Peyer's patch (tissue), 4 donors: ENCODE measurements at regions not wholly inside any gene's neighbourhood (a gene's known extent, or its start where the extent isn't known, plus 50 kb on each side); places are given as distances from the start of the nearest gene placed in this dataset.

Experiments used
- DNase-seq, 3 donors: peaks; one replicate each; pipeline ENCODE4 v3.0.0-alpha.2; 2017 to 2019
- H3K27ac ChIP-seq, 4 donors: fragments of 200-600 bp; sonication (generic); one replicate each; pipeline ENCODE4 v1.5.1; 2016 to 2019
- H3K27me3 ChIP-seq, 2 donors: fragments of 200-600 bp; sonication (generic); one replicate each; pipeline ENCODE4 v1.5.1; 2019
- H3K36me3 ChIP-seq, 3 donors: fragments of 200-600 bp; sonication (generic); one replicate each; pipeline ENCODE4 v1.5.1; 2016 to 2019
- H3K4me1 ChIP-seq, 4 donors: fragments of 200-600 bp; sonication (generic); one replicate each; pipeline ENCODE4 v1.5.1; 2016 to 2019
- H3K4me3 ChIP-seq, 4 donors: fragments of 200-600 bp; sonication (generic); 1 replicate in 3 of 4; 2 replicates in 1 of 4; pipeline ENCODE4 v1.5.1; 2016 to 2019; ENCODE audit warnings: mild to moderate bottlenecking in 1 of 4
- H3K9me3 ChIP-seq, 4 donors: fragments of 200-600 bp; sonication (generic); one replicate each; pipeline ENCODE4 v1.5.1; 2016 to 2019; ENCODE audit warnings: mild to moderate bottlenecking in 1 of 4
- POLR2A ChIP-seq, 2 donors: fragments of 450-650 bp; IDR thresholded peaks; one replicate each; pipeline ENCODE4 v1.5.1; 2017; ENCODE audit warnings: antibody characterized with exemption in 2 of 2, mild to moderate bottlenecking in 2 of 2, moderate library complexity in 2 of 2
- TF ChIP-seq, protein P1 (sequence below), 6 experiments: fragments of 450-650 bp in 4 of 6; fragments of 200-600 bp in 2 of 6; sonication (generic) in 1 of 6; IDR thresholded peaks; one replicate each; pipeline ENCODE4 v1.5.1; 2017 to 2019; ENCODE audit warnings: antibody characterized with exemption in 6 of 6, mild to moderate bottlenecking in 3 of 6, moderate library complexity in 1 of 6

DNA sequence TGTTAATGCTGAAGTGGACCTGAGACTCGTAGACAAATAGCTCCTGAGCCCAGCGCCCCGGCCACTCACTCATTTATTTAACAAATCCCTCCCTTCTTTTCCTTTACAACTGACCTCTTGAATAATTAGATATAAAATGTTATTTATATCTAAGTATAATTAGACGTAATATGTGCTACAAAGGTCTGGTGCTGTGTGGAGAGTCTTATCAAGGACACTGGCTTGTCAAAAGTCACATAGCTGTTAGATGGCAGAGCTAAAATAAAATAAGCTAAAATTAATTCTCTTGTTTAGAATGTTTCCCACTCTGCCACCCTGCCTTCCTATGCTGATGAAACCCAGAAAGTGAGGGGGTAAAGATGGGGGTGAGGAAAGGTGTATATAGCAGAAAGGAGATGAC is 73.0 kb upstream of the FAM216B start:
- H3K4me1 ChIP-seq: no peaks in the 10 kb centered on the region
- no peak for TF ChIP-seq POLR2A (IDR thresholded peaks at IDR 0.05)
- TF ChIP-seq, protein P1, sequence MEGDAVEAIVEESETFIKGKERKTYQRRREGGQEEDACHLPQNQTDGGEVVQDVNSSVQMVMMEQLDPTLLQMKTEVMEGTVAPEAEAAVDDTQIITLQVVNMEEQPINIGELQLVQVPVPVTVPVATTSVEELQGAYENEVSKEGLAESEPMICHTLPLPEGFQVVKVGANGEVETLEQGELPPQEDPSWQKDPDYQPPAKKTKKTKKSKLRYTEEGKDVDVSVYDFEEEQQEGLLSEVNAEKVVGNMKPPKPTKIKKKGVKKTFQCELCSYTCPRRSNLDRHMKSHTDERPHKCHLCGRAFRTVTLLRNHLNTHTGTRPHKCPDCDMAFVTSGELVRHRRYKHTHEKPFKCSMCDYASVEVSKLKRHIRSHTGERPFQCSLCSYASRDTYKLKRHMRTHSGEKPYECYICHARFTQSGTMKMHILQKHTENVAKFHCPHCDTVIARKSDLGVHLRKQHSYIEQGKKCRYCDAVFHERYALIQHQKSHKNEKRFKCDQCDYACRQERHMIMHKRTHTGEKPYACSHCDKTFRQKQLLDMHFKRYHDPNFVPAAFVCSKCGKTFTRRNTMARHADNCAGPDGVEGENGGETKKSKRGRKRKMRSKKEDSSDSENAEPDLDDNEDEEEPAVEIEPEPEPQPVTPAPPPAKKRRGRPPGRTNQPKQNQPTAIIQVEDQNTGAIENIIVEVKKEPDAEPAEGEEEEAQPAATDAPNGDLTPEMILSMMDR (IDR thresholded peaks at IDR 0.05): no peak
- DNase-seq: no peak
- no peak overlapping the region for H3K4me3 ChIP-seq
- H3K36me3 ChIP-seq: no peaks in the 10 kb centered on the region
- H3K9me3 ChIP-seq: no peaks in the 10 kb centered on the region
- H3K27me3 ChIP-seq: no peaks in the 10 kb centered on the region
- H3K27ac ChIP-seq: no peak overlapping the region

DNA sequence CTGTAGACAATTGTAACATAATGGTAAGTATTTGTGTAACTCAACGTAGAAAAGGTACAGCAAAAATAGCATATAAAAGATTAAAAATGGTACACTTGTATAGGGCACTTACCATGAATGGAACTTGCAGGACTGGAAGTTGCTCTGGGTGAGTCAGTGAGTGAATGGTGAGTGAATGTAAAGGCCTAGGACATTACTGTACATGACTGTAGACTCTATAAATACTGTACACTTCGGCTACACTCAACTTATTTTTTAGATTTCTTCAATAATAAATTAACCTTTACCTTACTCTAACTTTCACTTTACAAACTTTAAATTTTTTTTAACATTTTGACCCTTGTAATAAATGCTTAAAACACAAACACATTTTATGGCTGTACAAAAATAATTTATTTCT is 72.1 kb upstream of the FAM216B start:
- Histone ChIP-seq H3K4me1 (no peaks in the 10 kb centered on the region), H3K9me3 (no peaks in the 10 kb centered on the region), H3K4me3 (no peak overlapping the region), H3K27ac (no peak overlapping the region), H3K36me3 (no peaks in the 10 kb centered on the region), H3K27me3 (no peaks in the 10 kb centered on the region)
- TF ChIP-seq, protein P1 (IDR thresholded peaks at IDR 0.05): no peak
- TF ChIP-seq POLR2A (IDR thresholded peaks at IDR 0.05): no peak
- no peak for DNase-seq

DNA sequence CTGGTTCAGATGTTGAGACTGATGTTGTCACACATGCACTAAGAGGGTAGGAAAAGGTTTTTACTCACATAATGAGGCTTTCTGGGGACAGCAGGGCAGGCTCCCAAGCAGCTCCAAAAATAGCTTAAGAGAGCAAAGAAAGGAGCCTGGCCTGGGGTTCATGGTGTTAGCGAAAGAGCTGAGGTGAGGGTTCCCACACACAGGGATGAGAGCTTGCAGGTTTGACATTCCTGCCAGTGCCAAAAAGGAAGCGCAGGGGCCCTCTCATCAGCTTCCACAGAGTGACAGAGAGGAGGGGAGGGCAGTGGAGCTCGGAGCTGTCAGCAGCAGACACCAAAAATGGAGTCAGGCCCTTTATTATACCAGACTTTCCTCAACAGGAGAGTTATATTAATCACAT is 65.5 kb upstream of the FAM216B start:
- no peaks in the 10 kb centered on the region for H3K27me3 ChIP-seq
- no peaks in the 10 kb centered on the region for H3K36me3 ChIP-seq
- H3K4me3 ChIP-seq: no peak overlapping the region
- no peaks in the 10 kb centered on the region for H3K9me3 ChIP-seq
- no peaks in the 10 kb centered on the region for H3K4me1 ChIP-seq
- no peak for TF ChIP-seq POLR2A (IDR thresholded peaks at IDR 0.05)
- TF ChIP-seq, protein P1 (IDR thresholded peaks at IDR 0.05): no peak
- H3K27ac ChIP-seq: no peak overlapping the region
- no peak for DNase-seq

DNA sequence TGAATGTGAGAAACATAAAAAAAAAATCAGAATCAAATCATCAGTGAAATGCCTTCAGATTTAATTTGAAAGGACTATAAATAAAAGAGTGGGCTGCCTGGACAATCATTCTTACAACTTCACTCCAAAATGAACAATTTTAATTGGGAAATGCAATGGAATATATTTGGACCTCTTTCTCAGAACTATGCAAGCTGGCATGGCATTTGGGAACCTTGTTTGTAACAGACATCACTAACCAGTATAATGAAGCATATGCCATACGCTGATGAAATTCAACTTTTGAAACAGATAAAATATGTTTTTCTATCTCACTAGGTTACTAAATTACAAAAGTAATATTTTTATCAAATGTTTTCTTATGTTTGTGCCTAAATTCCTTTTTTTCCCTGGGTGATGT is 64.2 kb upstream of the FAM216B start:
- H3K27ac ChIP-seq: no peak overlapping the region
- H3K27me3 ChIP-seq: no peaks in the 10 kb centered on the region
- no peak for DNase-seq
- H3K4me1 ChIP-seq: no peaks in the 10 kb centered on the region
- H3K36me3 ChIP-seq: no peaks in the 10 kb centered on the region
- H3K4me3 ChIP-seq: no peak overlapping the region
- TF ChIP-seq, protein P1 (IDR thresholded peaks at IDR 0.05): no peak
- TF ChIP-seq POLR2A (IDR thresholded peaks at IDR 0.05): no peak
- H3K9me3 ChIP-seq: no peaks in the 10 kb centered on the region

DNA sequence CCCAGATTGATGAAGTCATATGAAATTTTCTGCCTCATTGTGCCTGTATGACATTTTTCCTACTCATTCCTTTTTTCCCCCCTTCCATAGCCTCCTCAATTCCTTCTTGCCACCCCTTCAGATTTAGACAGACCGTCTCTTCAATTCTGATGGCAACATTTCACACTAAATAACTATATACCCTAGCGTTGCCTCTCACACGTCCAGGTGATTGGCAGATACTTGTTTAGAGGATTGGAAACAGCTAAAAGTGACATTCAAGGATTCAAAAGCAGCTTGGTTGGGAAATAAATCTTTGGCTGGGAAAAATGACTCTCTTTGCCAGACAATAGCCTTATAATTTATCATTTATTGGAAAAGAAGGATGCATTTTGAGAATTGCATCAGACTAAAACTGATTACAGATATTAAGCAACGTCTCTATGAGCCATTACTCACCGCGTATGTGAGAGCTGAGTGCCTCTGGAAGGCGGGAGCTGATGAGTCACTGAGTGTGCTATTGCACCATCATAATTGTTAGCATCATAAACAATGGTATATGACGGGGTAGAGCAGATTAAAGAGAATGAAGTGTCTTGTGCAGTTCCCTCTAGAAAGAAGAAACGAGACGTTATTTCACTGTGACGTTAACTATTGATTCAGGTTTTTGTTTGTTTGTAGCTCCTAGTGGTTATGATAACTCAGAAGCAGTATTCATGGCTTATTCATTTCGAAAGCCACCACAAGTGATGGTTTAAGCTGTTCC is 61.1 kb upstream of the FAM216B start:
- Histone ChIP-seq H3K4me1 (no peaks in the 10 kb centered on the region), H3K9me3 (no peaks in the 10 kb centered on the region), H3K27me3 (no peaks in the 10 kb centered on the region), H3K27ac (peak overlapping the region in 2 of 4 donors; percentile 11 to 26), H3K4me3 (no peak overlapping the region), H3K36me3 (no peaks in the 10 kb centered on the region)
- TF ChIP-seq, protein P1 (IDR thresholded peaks at IDR 0.05): no peak
- no peak for TF ChIP-seq POLR2A (IDR thresholded peaks at IDR 0.05)
- peak in 1 of 3 donors; percentile 67 for DNase-seq
